Mesothelial cell of epicardium (in vitro differentiated cells): ENCODE measurements at regions not wholly inside any gene's neighbourhood (a gene's known extent, or its start where the extent isn't known, plus 50 kb on each side); places are given as distances from the start of the nearest gene placed in this dataset.

Source experiments
- DNase-seq, 2 experiments: peaks; one replicate each; pipeline ENCODE4 v3.0.0; 2021; ENCODE audit warnings: low spot score in 2 of 2; ENCODE audit not compliant: unreplicated experiment in 2 of 2
- H3K27ac Mint-ChIP-seq: 2 replicates; pipeline ENCODE4 v1.8.0; 2021; ENCODE audit warnings: mixed read lengths
- H3K27me3 Mint-ChIP-seq: 2 replicates; pipeline ENCODE4 v1.8.0; 2021; ENCODE audit warnings: low read depth, mixed read lengths
- H3K36me3 Mint-ChIP-seq: 2 replicates; pipeline ENCODE4 v1.8.0; 2021; ENCODE audit warnings: mixed read lengths
- H3K4me1 Mint-ChIP-seq: 2 replicates; pipeline ENCODE4 v1.8.0; 2021; ENCODE audit warnings: mixed read lengths
- H3K4me3 Mint-ChIP-seq: 2 replicates; pipeline ENCODE4 v1.8.0; 2021; ENCODE audit warnings: mild to moderate bottlenecking, moderate library complexity, mixed read lengths
- H3K9me3 Mint-ChIP-seq: 2 replicates; pipeline ENCODE4 v1.8.0; 2021; ENCODE audit warnings: mixed read lengths
- CTCF ChIP-seq: fragments of 200-600 bp; sonication (generic); IDR thresholded peaks from one replicate; pipeline ENCODE4 v1.5.0; 2021; ENCODE audit warnings: antibody characterized with exemption; ENCODE audit not compliant: unreplicated experiment

DNA sequence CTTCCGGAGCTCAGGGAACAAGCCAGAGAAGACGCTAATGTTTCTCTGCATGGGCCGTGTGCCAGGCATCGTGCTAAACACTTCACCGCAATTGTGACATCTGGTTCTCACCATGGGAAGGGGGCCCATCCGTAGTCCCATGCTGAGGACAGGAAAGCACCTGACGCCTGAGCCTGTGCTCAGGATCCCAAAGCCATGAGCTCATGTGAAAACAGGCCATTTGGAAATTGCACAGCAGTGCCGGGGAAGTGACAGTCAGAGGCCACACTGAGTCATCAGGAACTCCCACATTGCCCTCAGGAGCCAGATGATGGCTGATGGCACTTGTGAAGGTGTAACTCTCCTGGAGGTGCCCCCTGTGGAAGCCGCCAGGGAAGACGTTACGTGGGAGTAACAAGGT is 141.0 kb downstream of the INHBB start:
- no peak for TF ChIP-seq CTCF
- H3K4me3 Mint-ChIP-seq: no peak overlapping the region
- H3K27me3 Mint-ChIP-seq: peaks cover 60% of the 10 kb centered on the region
- H3K27ac Mint-ChIP-seq: no peak overlapping the region
- DNase-seq: no peak
- no peaks in the 10 kb centered on the region for H3K4me1 Mint-ChIP-seq
- no peaks in the 10 kb centered on the region for H3K9me3 Mint-ChIP-seq
- H3K36me3 Mint-ChIP-seq: no peaks in the 10 kb centered on the region

GRCh38 chr2:120488531-120488930 is 142.6 kb downstream of the INHBB start:
- Mint-ChIP-seq H3K9me3 (no peaks in the 10 kb centered on the region), H3K4me1 (no peaks in the 10 kb centered on the region), H3K27ac (no peak overlapping the region), H3K27me3 (peaks cover 60% of the 10 kb centered on the region), H3K36me3 (no peaks in the 10 kb centered on the region), H3K4me3 (no peak overlapping the region)
- TF ChIP-seq CTCF: no peak
- DNase-seq: no peak

DNA sequence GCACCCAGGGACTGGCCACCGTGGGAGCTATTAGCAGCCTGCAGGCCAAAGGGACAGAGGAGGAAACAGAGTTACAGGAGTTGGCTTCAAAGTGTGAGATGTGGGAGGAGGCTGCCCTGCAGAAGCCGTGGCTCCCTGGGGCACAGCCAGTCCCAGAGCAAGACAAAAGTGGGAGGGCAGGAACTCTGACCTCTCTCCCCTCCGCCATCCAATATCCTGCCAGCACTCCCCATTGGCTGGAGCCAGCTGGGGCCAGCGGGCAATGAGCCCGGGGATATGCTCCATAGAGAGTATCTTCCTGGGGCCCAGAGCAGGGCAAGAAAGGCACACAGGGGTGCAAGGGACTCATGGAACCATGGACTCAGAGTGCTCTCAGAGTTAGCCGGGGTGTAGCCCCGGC is 143.1 kb downstream of the INHBB start:
- no peak for DNase-seq

DNA sequence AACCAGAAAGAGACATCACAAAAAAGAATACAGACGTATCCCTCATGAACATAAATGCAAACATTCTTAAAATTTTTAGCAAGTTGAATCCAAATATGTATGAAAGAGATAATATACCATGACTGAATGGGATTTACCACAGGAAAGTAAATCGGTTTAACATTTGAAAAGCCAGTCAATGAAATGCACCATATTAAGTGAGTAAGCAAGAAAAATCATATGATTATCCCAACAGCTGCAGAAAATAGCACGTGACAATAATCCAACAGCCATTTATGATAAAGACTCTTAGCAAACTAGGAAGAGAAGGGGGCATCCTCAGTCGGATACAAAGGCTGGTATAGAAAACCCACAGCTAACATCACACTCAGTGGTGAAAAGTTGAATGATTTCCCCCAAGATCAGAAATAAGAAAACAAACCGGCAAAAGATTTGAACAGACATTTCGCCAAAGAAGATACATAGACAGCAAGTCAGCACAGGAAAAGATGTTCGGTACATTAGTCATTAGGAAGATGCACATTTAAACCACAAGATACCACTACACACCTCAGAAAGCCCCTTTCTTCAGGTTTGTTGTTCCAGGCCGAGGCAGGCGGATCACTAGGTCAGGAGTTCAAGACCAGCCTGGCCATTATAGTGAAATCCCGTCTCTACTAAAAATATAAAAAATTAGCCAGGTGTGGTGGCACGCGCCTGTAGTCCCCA is 144.3 kb downstream of the INHBB start:
- Mint-ChIP-seq H3K27me3 (peaks cover 54% of the 10 kb centered on the region), H3K36me3 (no peaks in the 10 kb centered on the region)
- DNase-seq: no peak

More for the DNA sequence above, 143.1 kb downstream of the INHBB start:
- no peak overlapping the region for H3K27ac Mint-ChIP-seq
- H3K27me3 Mint-ChIP-seq: peaks cover 55% of the 10 kb centered on the region
- H3K36me3 Mint-ChIP-seq: no peaks in the 10 kb centered on the region
- H3K9me3 Mint-ChIP-seq: no peaks in the 10 kb centered on the region
- no peak overlapping the region for H3K4me3 Mint-ChIP-seq
- no peak for TF ChIP-seq CTCF
- H3K4me1 Mint-ChIP-seq: no peaks in the 10 kb centered on the region

DNA sequence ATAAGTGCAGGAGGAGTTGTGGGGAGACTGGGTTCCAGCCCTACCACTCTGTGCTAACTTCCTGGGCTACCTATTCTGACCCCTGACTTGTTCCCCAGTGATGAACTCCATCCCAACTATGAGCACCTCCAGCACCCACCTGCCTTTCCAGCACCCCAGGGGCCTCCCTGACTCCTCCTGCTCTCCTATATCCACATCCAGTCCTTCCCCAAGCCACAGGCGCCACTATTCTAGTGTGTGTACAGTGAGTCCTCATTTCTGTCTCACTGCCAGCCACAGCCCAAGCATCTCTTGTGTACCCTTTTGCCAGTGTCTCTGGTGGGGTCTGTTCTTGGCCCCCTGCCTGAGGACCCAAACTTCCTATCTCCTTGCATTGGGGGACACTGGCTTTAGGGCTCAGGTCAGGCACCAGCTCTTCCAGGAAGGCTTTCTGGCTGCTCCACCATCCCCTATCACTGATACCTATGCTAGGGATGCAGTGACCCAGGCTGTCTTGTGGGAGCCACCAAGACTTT is 145.2 kb downstream of the INHBB start:
- no peak for DNase-seq
- TF ChIP-seq CTCF: no peak
- Mint-ChIP-seq H3K36me3 (no peaks in the 10 kb centered on the region), H3K4me3 (no peak overlapping the region), H3K27me3 (peaks cover 56% of the 10 kb centered on the region), H3K27ac (no peak overlapping the region), H3K4me1 (no peaks in the 10 kb centered on the region), H3K9me3 (no peaks in the 10 kb centered on the region)

More for the DNA sequence above, 144.3 kb downstream of the INHBB start:
- H3K9me3 Mint-ChIP-seq: no peaks in the 10 kb centered on the region
- no peaks in the 10 kb centered on the region for H3K4me1 Mint-ChIP-seq
- H3K4me3 Mint-ChIP-seq: no peak overlapping the region
- no peak overlapping the region for H3K27ac Mint-ChIP-seq
- no peak for TF ChIP-seq CTCF
